Uterus (tissue), 2 donors: ENCODE measurements at regions not wholly inside any gene's neighbourhood (a gene's known extent, or its start where the extent isn't known, plus 50 kb on each side); places are given as distances from the start of the nearest gene placed in this dataset.

Source experiments
- POLR2A ChIP-seq, 2 donors: fragments of 450-650 bp; IDR thresholded peaks; one replicate each; pipeline ENCODE4 v1.6.1; 2016; ENCODE audit warnings: antibody characterized with exemption in 2 of 2, mild to moderate bottlenecking in 1 of 2, moderate library complexity in 1 of 2
- TF ChIP-seq, protein P1 (sequence below), 4 experiments: fragments of 200-600 bp in 2 of 4; fragments of 450-650 bp in 2 of 4; sonication (generic) in 2 of 4; IDR thresholded peaks; one replicate each; pipeline ENCODE4 v1.5.1; 2016 to 2019; ENCODE audit warnings: antibody characterized with exemption in 4 of 4, mild to moderate bottlenecking in 2 of 4, moderate library complexity in 1 of 4

DNA sequence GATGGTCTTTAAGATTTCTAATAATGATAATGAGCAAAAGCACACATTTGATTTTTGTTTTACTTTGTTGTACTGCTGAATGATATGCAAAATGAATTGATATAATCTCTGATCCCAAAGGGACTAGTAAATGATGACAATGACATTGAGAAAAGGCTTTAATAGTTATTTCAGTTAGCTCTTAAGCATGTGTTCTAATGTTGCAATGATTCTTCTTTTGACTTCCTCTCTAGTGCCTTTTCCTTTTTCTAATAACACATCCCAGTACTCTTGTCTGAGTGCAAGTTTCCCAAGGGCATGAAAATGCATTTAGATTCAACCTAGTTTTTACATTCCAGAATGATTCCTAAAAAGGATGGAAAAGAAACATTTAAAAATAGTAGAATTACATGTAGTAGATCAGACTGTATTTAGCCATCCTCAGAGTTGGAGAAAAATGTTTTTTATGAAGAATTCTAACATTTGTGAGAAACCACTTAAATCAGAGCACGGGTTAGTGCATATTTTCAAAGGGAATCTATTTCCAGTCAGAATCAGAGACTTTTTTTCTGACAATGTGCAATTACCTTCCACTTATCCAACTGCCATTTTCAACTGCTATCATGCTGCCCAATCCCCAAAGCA is 508.8 kb downstream of the C4orf33 start:
- no peak for TF ChIP-seq POLR2A (IDR thresholded peaks at IDR 0.05)
- TF ChIP-seq, protein P1, sequence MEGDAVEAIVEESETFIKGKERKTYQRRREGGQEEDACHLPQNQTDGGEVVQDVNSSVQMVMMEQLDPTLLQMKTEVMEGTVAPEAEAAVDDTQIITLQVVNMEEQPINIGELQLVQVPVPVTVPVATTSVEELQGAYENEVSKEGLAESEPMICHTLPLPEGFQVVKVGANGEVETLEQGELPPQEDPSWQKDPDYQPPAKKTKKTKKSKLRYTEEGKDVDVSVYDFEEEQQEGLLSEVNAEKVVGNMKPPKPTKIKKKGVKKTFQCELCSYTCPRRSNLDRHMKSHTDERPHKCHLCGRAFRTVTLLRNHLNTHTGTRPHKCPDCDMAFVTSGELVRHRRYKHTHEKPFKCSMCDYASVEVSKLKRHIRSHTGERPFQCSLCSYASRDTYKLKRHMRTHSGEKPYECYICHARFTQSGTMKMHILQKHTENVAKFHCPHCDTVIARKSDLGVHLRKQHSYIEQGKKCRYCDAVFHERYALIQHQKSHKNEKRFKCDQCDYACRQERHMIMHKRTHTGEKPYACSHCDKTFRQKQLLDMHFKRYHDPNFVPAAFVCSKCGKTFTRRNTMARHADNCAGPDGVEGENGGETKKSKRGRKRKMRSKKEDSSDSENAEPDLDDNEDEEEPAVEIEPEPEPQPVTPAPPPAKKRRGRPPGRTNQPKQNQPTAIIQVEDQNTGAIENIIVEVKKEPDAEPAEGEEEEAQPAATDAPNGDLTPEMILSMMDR (IDR thresholded peaks at IDR 0.05): no peak
